Esophagus muscularis mucosa (tissue), 3 donors: ENCODE measurements at regions not wholly inside any gene's neighbourhood (a gene's known extent, or its start where the extent isn't known, plus 50 kb on each side); places are given as distances from the start of the nearest gene placed in this dataset.

Source experiments
- POLR2A ChIP-seq: fragments of 450-650 bp; IDR thresholded peaks from one replicate; pipeline ENCODE4 v1.6.1; 2017; ENCODE audit warnings: antibody characterized with exemption, moderate library complexity, mild to moderate bottlenecking, low read depth
- TF ChIP-seq, protein P1 (sequence below), 3 experiments: fragments of 200-600 bp in 2 of 3; fragments of 450-650 bp in 1 of 3; sonication (generic) in 2 of 3; IDR thresholded peaks; one replicate each; pipeline ENCODE4 v1.5.1; 2017 to 2019; ENCODE audit warnings: antibody characterized with exemption in 3 of 3, mild to moderate bottlenecking in 2 of 3, moderate library complexity in 1 of 3

DNA sequence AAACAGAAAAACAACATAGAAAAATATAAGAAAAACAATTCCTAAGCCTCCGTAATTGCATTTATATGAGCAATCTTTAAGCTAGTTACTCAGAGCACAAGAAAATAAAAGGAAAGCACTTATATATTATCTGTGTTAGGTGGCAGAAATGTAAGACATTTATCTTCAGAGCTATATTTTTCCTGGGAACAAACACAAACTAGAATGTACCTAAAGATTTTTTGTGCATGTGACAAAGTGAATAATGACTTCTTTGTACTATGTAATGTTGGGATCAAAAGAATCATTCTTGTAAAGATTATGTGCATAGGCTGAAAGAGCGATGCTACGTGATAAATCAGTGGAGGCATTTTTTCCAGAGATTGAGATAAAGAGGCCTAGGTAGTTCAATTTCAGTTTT, 111.3 kb upstream of the GMNC start:
- no peak for TF ChIP-seq POLR2A
- TF ChIP-seq, protein P1, sequence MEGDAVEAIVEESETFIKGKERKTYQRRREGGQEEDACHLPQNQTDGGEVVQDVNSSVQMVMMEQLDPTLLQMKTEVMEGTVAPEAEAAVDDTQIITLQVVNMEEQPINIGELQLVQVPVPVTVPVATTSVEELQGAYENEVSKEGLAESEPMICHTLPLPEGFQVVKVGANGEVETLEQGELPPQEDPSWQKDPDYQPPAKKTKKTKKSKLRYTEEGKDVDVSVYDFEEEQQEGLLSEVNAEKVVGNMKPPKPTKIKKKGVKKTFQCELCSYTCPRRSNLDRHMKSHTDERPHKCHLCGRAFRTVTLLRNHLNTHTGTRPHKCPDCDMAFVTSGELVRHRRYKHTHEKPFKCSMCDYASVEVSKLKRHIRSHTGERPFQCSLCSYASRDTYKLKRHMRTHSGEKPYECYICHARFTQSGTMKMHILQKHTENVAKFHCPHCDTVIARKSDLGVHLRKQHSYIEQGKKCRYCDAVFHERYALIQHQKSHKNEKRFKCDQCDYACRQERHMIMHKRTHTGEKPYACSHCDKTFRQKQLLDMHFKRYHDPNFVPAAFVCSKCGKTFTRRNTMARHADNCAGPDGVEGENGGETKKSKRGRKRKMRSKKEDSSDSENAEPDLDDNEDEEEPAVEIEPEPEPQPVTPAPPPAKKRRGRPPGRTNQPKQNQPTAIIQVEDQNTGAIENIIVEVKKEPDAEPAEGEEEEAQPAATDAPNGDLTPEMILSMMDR (IDR thresholded peaks at IDR 0.05) = no peak
